ENCODE measurements at regions not wholly inside any gene's neighbourhood (a gene's known extent, or its start where the extent isn't known, plus 50 kb on each side); places are given as distances from the start of the nearest gene placed in this dataset.
"Not testable (repeated sequence)": the region's sequence is repeated elsewhere in the genome, so short reads cannot be mapped to it uniquely, and the experiment has no call there.

DNA sequence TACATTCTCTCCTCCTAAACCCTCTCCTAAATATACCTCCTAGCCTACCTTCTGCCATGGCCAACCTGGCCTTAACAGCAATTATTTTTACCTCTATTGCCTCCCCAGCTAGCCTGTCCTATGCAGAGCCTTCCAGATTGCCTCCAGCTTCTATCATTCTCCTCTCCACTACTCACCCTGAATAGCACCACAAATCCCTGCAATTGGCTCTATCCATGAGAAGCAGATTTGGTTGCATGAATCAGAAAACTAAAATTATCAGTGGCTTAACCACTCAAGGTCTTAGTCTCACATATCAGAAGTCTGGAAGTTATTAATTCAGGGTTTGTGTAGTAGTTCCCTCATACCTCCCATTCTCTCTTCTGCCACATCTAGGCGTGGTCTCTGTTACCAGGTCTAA lies 120.3 kb upstream of the CACUL1 start:
- intact Hi-C loops (cut with DNase I; ENCODE audit: low total_unique reads): no loop called here
- Histone ChIP-seq H3K9me3 (no peaks in the 10 kb centered on the region), H3K36me3 (ENCODE audit: low read depth, missing control alignments) (no peaks in the 10 kb centered on the region), H3K4me1 (peaks cover 11% of the 10 kb centered on the region), H3K27me3 (no peaks in the 10 kb centered on the region), H3K27ac (no peak overlapping the region), H3K4me3 (no peak overlapping the region)
- TF ChIP-seq POLR2A (IDR thresholded peaks at IDR 0.05): no peak
- TF ChIP-seq, protein P1, sequence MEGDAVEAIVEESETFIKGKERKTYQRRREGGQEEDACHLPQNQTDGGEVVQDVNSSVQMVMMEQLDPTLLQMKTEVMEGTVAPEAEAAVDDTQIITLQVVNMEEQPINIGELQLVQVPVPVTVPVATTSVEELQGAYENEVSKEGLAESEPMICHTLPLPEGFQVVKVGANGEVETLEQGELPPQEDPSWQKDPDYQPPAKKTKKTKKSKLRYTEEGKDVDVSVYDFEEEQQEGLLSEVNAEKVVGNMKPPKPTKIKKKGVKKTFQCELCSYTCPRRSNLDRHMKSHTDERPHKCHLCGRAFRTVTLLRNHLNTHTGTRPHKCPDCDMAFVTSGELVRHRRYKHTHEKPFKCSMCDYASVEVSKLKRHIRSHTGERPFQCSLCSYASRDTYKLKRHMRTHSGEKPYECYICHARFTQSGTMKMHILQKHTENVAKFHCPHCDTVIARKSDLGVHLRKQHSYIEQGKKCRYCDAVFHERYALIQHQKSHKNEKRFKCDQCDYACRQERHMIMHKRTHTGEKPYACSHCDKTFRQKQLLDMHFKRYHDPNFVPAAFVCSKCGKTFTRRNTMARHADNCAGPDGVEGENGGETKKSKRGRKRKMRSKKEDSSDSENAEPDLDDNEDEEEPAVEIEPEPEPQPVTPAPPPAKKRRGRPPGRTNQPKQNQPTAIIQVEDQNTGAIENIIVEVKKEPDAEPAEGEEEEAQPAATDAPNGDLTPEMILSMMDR (IDR thresholded peaks at IDR 0.05): no peak
- WGBS, 2 donors: 87 to 95% methylated on average over 1 of the region's 1 CpG
- no peak for DNase-seq

DNA sequence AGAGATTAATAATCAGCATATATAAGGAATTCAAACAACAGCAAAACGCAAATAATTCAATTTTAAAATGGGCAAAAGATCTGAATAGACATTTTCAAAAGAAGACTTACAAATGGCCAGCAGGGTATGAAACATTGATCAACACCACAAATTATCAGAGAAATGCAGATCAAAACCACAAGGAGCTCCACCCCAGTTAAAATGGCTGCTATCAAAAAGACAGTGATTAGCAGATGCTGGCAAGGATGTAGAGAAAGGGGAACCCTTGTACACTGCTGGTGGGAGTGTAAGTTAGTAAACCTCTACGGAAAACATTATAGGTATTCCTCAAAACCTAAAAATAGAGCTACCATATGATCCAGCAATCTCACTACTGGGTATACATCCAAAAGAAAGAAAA lies 128.0 kb upstream of the CACUL1 start:
- intact Hi-C loops (cut with DNase I; ENCODE audit: low total_unique reads): no loop called here
- Histone ChIP-seq H3K27ac (no peak overlapping the region), H3K36me3 (ENCODE audit: low read depth, missing control alignments) (no peaks in the 10 kb centered on the region), H3K4me3 (no peak overlapping the region), H3K4me1 (no peaks in the 10 kb centered on the region), H3K27me3 (no peaks in the 10 kb centered on the region), H3K9me3 (no peaks in the 10 kb centered on the region)
- no peak for DNase-seq
- 85 to 95% methylated on average over 2 of the region's 2 CpGs for WGBS, 2 donors
- TF ChIP-seq, protein P1 (IDR thresholded peaks at IDR 0.05): no peak

DNA sequence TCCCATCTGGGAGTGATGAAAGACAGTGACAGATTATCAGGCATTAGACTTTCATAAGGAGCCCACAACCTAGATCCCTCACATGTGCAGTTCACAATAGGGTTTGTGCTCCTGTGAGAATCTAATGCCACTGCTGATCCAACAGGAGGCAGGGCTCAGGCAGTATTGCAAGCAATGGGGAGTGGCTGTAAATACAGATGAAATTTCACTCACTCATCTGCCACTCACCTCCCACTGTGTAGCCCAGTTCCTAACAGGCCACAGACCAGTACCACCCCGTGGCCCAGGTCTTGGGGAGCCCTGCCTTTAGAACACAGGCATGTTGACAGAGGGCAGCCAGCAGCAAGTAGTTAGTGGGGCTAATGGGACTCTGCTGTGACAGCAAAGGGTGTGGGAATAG lies 137.3 kb upstream of the NANOS1 start:
- Histone ChIP-seq H3K9me3 (no peaks in the 10 kb centered on the region), H3K27me3 (no peaks in the 10 kb centered on the region), H3K4me3 (no peak overlapping the region), H3K4me1 (no peaks in the 10 kb centered on the region), H3K27ac (no peak overlapping the region), H3K36me3 (ENCODE audit: low read depth, missing control alignments) (no peaks in the 10 kb centered on the region)
- 43% methylated on average over 1 of the region's 1 CpG; no CpG with 5 or more reads in 1 of the 2 donors for WGBS, 2 donors
- TF ChIP-seq, protein P1 (IDR thresholded peaks at IDR 0.05): no peak
- DNase-seq: no peak
- intact Hi-C loops (cut with DNase I; ENCODE audit: low total_unique reads): no loop called here

DNA sequence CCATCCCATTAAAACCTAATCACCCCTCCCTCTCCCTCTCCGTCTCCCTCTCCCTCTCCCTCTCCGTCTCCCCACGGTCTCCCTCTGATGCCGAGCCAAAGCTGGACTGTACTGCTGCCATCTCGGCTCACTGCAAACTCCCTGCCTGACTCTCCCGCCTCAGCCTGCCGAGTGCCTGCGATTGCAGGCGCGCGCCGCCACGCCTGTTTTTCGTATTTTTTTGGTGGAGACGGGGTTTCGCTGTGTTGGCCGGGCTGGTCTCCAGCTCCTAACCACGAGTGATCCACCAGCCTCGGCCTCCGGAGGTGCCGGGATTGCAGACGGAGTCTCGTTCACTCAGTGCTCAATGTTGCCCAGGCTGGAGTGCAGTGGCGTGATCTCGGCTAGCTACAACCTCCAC lies 134.6 kb upstream of the NANOS1 start:
- H3K4me1 ChIP-seq; DNase-seq; H3K9me3 ChIP-seq; H3K4me3 ChIP-seq; intact Hi-C loops (cut with DNase I; ENCODE audit: low total_unique reads); H3K27ac ChIP-seq; H3K36me3 ChIP-seq (ENCODE audit: low read depth, missing control alignments); H3K27me3 ChIP-seq: not testable (repeated sequence)
- WGBS, 2 donors: 98 to 99% methylated on average over 13 to 15 of the region's 25 CpGs

DNA sequence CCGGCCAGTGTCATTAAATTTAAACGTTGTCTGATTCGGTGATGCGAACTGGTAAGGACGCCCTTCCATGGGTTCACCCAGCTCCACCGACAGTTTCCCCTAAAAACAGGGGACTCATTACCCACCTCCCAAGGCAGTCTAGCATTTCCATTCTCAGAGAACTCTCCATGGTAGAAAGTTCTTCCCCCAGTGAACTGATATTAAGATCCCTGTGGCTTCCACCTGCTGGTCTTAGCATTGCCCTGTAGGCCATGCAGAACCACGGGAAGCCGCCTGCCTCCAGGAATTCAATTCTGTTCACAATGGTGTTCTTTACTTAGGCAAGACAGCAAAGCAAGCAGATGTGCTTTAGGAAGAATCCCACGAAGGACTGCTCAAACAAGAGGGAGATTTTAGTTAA lies 128.9 kb upstream of the NANOS1 start:
- Histone ChIP-seq H3K27me3 (no peaks in the 10 kb centered on the region), H3K27ac (no peak overlapping the region), H3K4me1 (no peaks in the 10 kb centered on the region), H3K9me3 (no peaks in the 10 kb centered on the region), H3K36me3 (ENCODE audit: low read depth, missing control alignments) (no peaks in the 10 kb centered on the region), H3K4me3 (no peak overlapping the region)
- TF ChIP-seq, protein P1 (IDR thresholded peaks at IDR 0.05): no peak
- TF ChIP-seq POLR2A (IDR thresholded peaks at IDR 0.05): no peak
- 86 to 91% methylated on average over 9 of the region's 9 CpGs for WGBS, 2 donors
- intact Hi-C loops (cut with DNase I; ENCODE audit: low total_unique reads): no loop called here
- no peak for DNase-seq

All from testis (tissue), 2 donors.